Endodermal cell (in vitro differentiated cells): ENCODE measurements at regions not wholly inside any gene's neighbourhood (a gene's known extent, or its start where the extent isn't known, plus 50 kb on each side); places are given as distances from the start of the nearest gene placed in this dataset.
"Not testable (repeated sequence)": the region's sequence is repeated elsewhere in the genome, so short reads cannot be mapped to it uniquely, and the experiment has no call there.

Experiments used
- DNase-seq: peaks from one replicate; pipeline ENCODE4 v3.0.0-alpha.2; 2017
- H3K27ac ChIP-seq: 2 replicates; pipeline ENCODE4 v1.5.1; 2013; ENCODE audit warnings: mild to moderate bottlenecking, low read depth, low read length, moderate library complexity
- H3K27me3 ChIP-seq: 2 replicates; pipeline ENCODE4 v1.6.1; 2013; ENCODE audit warnings: mild to moderate bottlenecking, low read length, moderate library complexity; ENCODE audit not compliant: insufficient read depth, control insufficient read depth, poor library complexity, severe bottlenecking
- H3K36me3 ChIP-seq: 2 replicates; pipeline ENCODE4 v1.7.0; 2013; ENCODE audit warnings: mild to moderate bottlenecking, low read length, moderate library complexity; ENCODE audit not compliant: control insufficient read depth, insufficient read depth
- H3K4me1 ChIP-seq: one replicate; pipeline ENCODE4 v1.7.0; 2013; ENCODE audit warnings: low read length; ENCODE audit not compliant: control insufficient read depth, insufficient read depth
- H3K4me3 ChIP-seq: 2 replicates; pipeline ENCODE4 v1.5.1; 2013; ENCODE audit warnings: mild to moderate bottlenecking, low read length, moderate library complexity
- H3K9ac ChIP-seq: 2 replicates; pipeline ENCODE4 v1.6.1; 2013; ENCODE audit warnings: mild to moderate bottlenecking, low read length, moderate library complexity; ENCODE audit not compliant: poor library complexity, severe bottlenecking; ENCODE audit errors: extremely low read depth
- H3K9me3 ChIP-seq: 2 replicates; pipeline ENCODE4 v1.6.1; 2013; ENCODE audit warnings: mild to moderate bottlenecking, low read length, moderate library complexity; ENCODE audit not compliant: control insufficient read depth
- H3K27ac Mint-ChIP-seq: 2 replicates; pipeline ENCODE4 v1.8.0; 2020; ENCODE audit warnings: mixed read lengths
- H3K27me3 Mint-ChIP-seq: 2 replicates; pipeline ENCODE4 v1.8.0; 2021; ENCODE audit warnings: mild to moderate bottlenecking, mixed read lengths; ENCODE audit not compliant: insufficient read depth
- H3K36me3 Mint-ChIP-seq: 2 replicates; pipeline ENCODE4 v1.8.0; 2020; ENCODE audit warnings: low read depth, mixed read lengths
- H3K4me1 Mint-ChIP-seq: 2 replicates; pipeline ENCODE4 v1.8.0; 2020; ENCODE audit warnings: mixed read lengths
- H3K4me3 Mint-ChIP-seq: 2 replicates; pipeline ENCODE4 v1.8.0; 2020; ENCODE audit warnings: mild to moderate bottlenecking, moderate library complexity, mixed read lengths
- H3K9me3 Mint-ChIP-seq: 2 replicates; pipeline ENCODE4 v1.8.0; 2020; ENCODE audit warnings: mild to moderate bottlenecking, mixed read lengths
- WGBS, 2 experiments: methylation state at CpG; one replicate each; pipeline versions ENCODE4 v1.1.5 to v1.1.7; 2013; ENCODE audit warnings: missing lambda C conversion rate in 2 of 2, mixed read lengths in 1 of 2; ENCODE audit not compliant: insufficient coverage in 1 of 2, insufficient read length in 1 of 2; 5-methylcytosine and 5-hydroxymethylcytosine counted together
- TF ChIP-seq, protein P1 (sequence below): fragments of 200-600 bp; sonication (generic); conservative IDR thresholded peaks from 2 replicates; pipeline ENCODE4 v1.5.0; 2021; ENCODE audit warnings: antibody characterized with exemption, mild to moderate bottlenecking

DNA sequence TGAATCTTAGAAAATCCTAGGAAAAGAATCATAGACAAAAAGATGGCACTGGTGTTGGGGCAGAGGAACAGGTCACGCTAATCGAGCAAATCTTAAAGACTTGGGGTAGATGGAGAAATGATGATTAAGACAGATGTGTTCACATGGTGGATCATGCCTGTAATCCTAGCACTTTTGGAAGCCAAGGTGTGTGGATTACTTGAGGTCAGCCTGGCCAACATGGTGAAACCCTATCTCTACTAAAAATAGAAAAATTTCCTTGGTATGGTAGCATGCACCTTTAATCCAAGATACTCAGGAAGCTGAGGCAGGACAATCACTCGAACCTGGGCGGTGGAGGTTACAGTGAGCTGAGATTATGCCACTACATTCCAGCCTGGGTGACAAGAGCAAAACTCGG, 145.7 kb upstream of the HSFY2 start:
- Histone ChIP-seq H3K9ac (no peak overlapping the region), H3K9me3 (no peaks in the 10 kb centered on the region), H3K27me3 (no peaks in the 10 kb centered on the region), H3K27ac (no peak overlapping the region), H3K4me3 (no peak overlapping the region), H3K4me1 (no peaks in the 10 kb centered on the region), H3K36me3 (no peaks in the 10 kb centered on the region)
- no peak for DNase-seq
- Mint-ChIP-seq H3K9me3 (no peaks in the 10 kb centered on the region), H3K4me3 (no peak overlapping the region), H3K4me1 (no peaks in the 10 kb centered on the region), H3K27ac (no peak overlapping the region), H3K27me3 (no peaks in the 10 kb centered on the region), H3K36me3 (no peaks in the 10 kb centered on the region)
- WGBS, 2 experiments, result 93 to 100% methylated on average over 4 to 5 of the region's 5 CpGs
- TF ChIP-seq, protein P1, sequence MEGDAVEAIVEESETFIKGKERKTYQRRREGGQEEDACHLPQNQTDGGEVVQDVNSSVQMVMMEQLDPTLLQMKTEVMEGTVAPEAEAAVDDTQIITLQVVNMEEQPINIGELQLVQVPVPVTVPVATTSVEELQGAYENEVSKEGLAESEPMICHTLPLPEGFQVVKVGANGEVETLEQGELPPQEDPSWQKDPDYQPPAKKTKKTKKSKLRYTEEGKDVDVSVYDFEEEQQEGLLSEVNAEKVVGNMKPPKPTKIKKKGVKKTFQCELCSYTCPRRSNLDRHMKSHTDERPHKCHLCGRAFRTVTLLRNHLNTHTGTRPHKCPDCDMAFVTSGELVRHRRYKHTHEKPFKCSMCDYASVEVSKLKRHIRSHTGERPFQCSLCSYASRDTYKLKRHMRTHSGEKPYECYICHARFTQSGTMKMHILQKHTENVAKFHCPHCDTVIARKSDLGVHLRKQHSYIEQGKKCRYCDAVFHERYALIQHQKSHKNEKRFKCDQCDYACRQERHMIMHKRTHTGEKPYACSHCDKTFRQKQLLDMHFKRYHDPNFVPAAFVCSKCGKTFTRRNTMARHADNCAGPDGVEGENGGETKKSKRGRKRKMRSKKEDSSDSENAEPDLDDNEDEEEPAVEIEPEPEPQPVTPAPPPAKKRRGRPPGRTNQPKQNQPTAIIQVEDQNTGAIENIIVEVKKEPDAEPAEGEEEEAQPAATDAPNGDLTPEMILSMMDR, result no peak

DNA sequence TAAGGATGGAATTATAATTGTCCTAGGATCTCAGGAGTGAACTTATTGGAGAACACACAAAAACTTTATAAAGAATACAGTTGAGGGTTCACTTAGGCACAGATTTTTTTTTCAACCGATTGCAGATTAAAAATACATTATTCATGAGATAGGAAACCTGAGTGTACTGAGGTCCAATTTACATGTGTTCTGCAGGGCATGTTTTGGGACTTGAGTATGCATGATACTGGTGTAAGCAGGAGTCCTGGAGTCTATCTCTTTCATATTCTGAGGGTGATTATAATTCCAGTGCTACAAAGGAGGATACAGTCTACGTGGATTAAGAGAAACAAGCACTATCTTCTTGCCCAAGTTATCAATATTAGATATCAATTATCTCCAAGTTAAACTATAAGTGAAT, 139.3 kb upstream of the HSFY2 start:
- Mint-ChIP-seq H3K27ac (no peak overlapping the region), H3K9me3 (no peaks in the 10 kb centered on the region), H3K36me3 (no peaks in the 10 kb centered on the region), H3K4me1 (no peaks in the 10 kb centered on the region), H3K4me3 (no peak overlapping the region), H3K27me3 (no peaks in the 10 kb centered on the region)
- Histone ChIP-seq H3K4me3 (no peak overlapping the region), H3K27me3 (no peaks in the 10 kb centered on the region), H3K4me1 (no peaks in the 10 kb centered on the region), H3K36me3 (no peaks in the 10 kb centered on the region), H3K9me3 (no peaks in the 10 kb centered on the region), H3K27ac (no peak overlapping the region), H3K9ac (no peak overlapping the region)
- DNase-seq, result no peak
- TF ChIP-seq, protein P1, result no peak
- WGBS, 2 experiments, result 80 to 94% methylated on average over 1 to 2 of the region's 2 CpGs

DNA sequence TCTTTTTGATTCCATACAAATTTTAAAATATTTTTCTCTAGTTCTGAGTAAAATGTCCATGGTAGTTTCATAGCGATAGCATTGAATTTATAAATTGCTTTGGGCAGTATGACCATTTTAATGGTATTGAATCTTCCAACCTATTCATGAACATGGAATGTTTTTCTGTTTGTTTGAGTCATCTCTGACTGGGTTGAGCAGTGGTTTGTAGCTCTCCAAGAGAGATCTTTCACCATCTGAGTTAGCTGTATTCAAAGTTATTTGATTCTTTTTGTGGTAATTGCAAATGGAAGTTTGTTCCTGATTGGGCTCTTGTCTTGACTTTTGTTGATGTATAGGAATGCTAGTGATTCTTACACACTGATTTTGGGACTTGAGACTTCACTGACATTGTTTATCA, 136.3 kb upstream of the HSFY2 start:
- H3K36me3 Mint-ChIP-seq, result no peaks in the 10 kb centered on the region
- no peaks in the 10 kb centered on the region for H3K4me1 Mint-ChIP-seq
- 88% methylated on average over 1 of the region's 1 CpG; no CpG with 5 or more reads in 1 of the 2 experiments for WGBS, 2 experiments

DNA sequence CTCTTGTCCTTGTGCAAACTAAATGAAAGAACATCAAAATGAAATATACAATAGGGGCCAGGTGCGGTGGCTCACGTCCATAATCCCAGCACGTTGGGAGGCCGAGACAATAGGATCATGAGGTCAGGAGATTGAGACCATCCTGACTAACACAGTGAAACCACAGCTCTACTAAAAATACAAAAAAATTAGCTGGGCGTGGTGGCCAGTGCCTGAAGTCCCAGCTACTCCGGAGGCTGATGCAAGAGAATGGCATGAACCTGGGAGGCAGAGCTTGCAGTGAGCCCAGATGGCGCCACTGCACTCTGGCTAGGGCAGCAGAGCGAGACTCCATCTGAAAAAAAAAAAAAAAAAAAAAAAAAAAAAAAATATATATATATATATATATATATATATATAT, 132.7 kb upstream of the HSFY2 start:
- not testable (repeated sequence) for H3K4me1 Mint-ChIP-seq, H3K4me1 ChIP-seq, H3K9ac ChIP-seq, H3K36me3 Mint-ChIP-seq, H3K27ac ChIP-seq, H3K9me3 ChIP-seq, H3K27me3 ChIP-seq, H3K27me3 Mint-ChIP-seq, H3K36me3 ChIP-seq, H3K9me3 Mint-ChIP-seq, DNase-seq, H3K4me3 Mint-ChIP-seq, H3K4me3 ChIP-seq, H3K27ac Mint-ChIP-seq
- 97% methylated on average over 6 of the region's 8 CpGs; no CpG with 5 or more reads in 1 of the 2 experiments for WGBS, 2 experiments

More for the DNA sequence above, 136.3 kb upstream of the HSFY2 start:
- Mint-ChIP-seq H3K27ac (no peak overlapping the region), H3K27me3 (no peaks in the 10 kb centered on the region), H3K4me3 (no peak overlapping the region), H3K9me3 (no peaks in the 10 kb centered on the region)
- H3K9me3 ChIP-seq, result no peaks in the 10 kb centered on the region
- no peak overlapping the region for H3K27ac ChIP-seq
- TF ChIP-seq, protein P1, result no peak
- H3K9ac ChIP-seq, result no peak overlapping the region
- H3K27me3 ChIP-seq, result no peaks in the 10 kb centered on the region
- no peak overlapping the region for H3K4me3 ChIP-seq
- H3K36me3 ChIP-seq, result peaks cover 3% of the 10 kb centered on the region
- H3K4me1 ChIP-seq, result no peaks in the 10 kb centered on the region
- no peak for DNase-seq
